ENCODE measurements at regions not wholly inside any gene's neighbourhood (a gene's known extent, or its start where the extent isn't known, plus 50 kb on each side); places are given as distances from the start of the nearest gene placed in this dataset.

DNA sequence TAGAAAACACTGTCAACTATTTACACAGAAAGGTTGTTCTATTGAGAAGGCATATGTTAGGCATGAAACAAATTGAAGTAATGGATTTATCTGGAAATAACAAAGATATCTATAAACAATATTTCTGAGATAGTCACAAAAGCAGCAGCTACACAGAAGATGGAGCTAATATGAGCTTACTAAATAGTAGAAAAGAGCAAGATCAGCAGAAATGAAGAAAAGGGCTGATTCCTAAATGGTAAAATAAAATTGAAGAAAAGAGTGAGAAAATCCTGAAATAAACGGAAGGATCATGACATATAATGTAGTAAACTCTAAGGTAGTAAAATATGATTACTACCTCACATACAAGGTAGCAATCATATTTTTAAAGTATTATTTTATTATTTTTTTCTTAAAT lies 1263.9 kb downstream of the FSCB start:
- Histone ChIP-seq H3K79me2 (ENCODE audit: insufficient read depth, low read length) (no peaks in the 10 kb centered on the region), H3K4me1 (ENCODE audit: insufficient read depth, low read length) (no peaks in the 10 kb centered on the region), H3K4me2 (ENCODE audit: low read depth, low read length) (no peak overlapping the region), H3K9me3 (ENCODE audit: low read length) (peaks cover 95% of the 10 kb centered on the region), H4K20me1 (ENCODE audit: insufficient read depth, low read length) (no peaks in the 10 kb centered on the region), H3K27ac (ENCODE audit: extremely low read length, insufficient read depth, low read length) (no peak overlapping the region), H3K36me3 (replicated peaks in 1 of 2; ENCODE audit: control insufficient read depth in 1 of 2, insufficient read depth in 2 of 2, low read length in 2 of 2) (no peaks in the 10 kb centered on the region), H3K4me3 (replicated peaks in 1 of 3; ENCODE audit: insufficient read depth in 1 of 3, low read depth in 2 of 3, low read length in 3 of 3) (no peak overlapping the region), H2AFZ (ENCODE audit: low read length) (no peak overlapping the region), H3K27me3 (ENCODE audit: control insufficient read depth in 1 of 2, insufficient read depth in 2 of 2, low read length in 2 of 2) (no peaks in the 10 kb centered on the region), H3K9ac (ENCODE audit: insufficient read depth, low read depth, low read length) (no peak overlapping the region)
- no TSS peak for BruUV-seq (replicated peaks)
- DNase-seq (ENCODE audit: low spot score) (no peak), ATAC-seq (no peak), FAIRE-seq (no peak)
- WGBS (ENCODE audit: low lambda C conversion rate), result 0% methylated on average over 1 of the region's 1 CpG
- TF ChIP-seq, protein P1, sequence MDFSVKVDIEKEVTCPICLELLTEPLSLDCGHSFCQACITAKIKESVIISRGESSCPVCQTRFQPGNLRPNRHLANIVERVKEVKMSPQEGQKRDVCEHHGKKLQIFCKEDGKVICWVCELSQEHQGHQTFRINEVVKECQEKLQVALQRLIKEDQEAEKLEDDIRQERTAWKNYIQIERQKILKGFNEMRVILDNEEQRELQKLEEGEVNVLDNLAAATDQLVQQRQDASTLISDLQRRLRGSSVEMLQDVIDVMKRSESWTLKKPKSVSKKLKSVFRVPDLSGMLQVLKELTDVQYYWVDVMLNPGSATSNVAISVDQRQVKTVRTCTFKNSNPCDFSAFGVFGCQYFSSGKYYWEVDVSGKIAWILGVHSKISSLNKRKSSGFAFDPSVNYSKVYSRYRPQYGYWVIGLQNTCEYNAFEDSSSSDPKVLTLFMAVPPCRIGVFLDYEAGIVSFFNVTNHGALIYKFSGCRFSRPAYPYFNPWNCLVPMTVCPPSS (IDR thresholded peaks at IDR 0.05), result no peak
- TF ChIP-seq MAFK (conservative IDR thresholded peaks at IDR 0.05 in 1 of 2, IDR thresholded peaks at IDR 0.05 in 1 of 2; ENCODE audit: low read length in 2 of 2) (peak; percentile 98 to 99), KLF9 (CRISPR knock-in tag; IDR thresholded peaks at IDR 0.05; ENCODE audit: low read depth) (no peak), MAFF (IDR thresholded peaks at IDR 0.05; ENCODE audit: low read depth, low read length) (peak; percentile 99)
- ChIA-PET POLR2A (no interaction called here), CTCF (ENCODE audit: low intra/inter-chr PET ratio, low total read pairs) (no interaction called here)
- in situ Hi-C loops (cut with HindIII; ENCODE audit: extremely low pct_ligation_motif_present, low pct_unique_long_range_greater_than_20kb), result no loop called here
- intact Hi-C loops (cut with micrococcal nuclease; ENCODE audit: unreplicated experiment), result no loop called here

DNA sequence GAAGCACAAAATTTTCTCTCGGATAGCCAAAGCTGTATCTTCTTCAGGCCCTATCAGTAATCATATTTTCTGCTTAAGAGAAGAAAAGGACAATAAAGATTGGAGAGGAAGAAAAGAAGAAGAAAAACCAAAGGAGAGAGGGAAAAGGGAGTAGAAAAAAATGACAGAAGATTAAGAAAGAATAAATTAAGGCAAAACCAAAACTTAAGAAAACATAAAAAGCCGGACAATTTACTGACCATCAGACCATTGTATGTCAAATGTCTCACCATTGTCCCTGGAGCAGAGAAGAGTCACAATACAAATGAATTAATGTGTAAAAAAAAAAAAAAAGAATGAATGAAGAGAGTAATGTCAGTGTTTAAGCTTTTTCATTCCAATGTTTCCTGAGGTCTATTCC lies 1274.8 kb downstream of the FSCB start:
- H3K36me3 ChIP-seq (replicated peaks in 1 of 2; ENCODE audit: control insufficient read depth in 1 of 2, insufficient read depth in 2 of 2, low read length in 2 of 2), result no peaks in the 10 kb centered on the region
- intact Hi-C loops (cut with micrococcal nuclease; ENCODE audit: unreplicated experiment) (no loop called here), in situ Hi-C loops (cut with HindIII; ENCODE audit: extremely low pct_ligation_motif_present, low pct_unique_long_range_greater_than_20kb) (no loop called here)
- H3K27ac ChIP-seq (ENCODE audit: extremely low read length, insufficient read depth, low read length), result no peak overlapping the region
- H3K27me3 ChIP-seq (ENCODE audit: control insufficient read depth in 1 of 2, insufficient read depth in 2 of 2, low read length in 2 of 2), result no peaks in the 10 kb centered on the region
- no peaks in the 10 kb centered on the region for H3K79me2 ChIP-seq (ENCODE audit: insufficient read depth, low read length)
- H3K9ac ChIP-seq (ENCODE audit: insufficient read depth, low read depth, low read length), result no peak overlapping the region
- H3K4me1 ChIP-seq (ENCODE audit: insufficient read depth, low read length), result no peaks in the 10 kb centered on the region
- FAIRE-seq (no peak), DNase-seq (ENCODE audit: low spot score) (no peak), ATAC-seq (no peak)
- ChIA-PET CTCF (ENCODE audit: low intra/inter-chr PET ratio, low total read pairs) (no interaction called here), POLR2A (no interaction called here)
- H3K4me3 ChIP-seq (replicated peaks in 1 of 3; ENCODE audit: insufficient read depth in 1 of 3, low read depth in 2 of 3, low read length in 3 of 3), result no peak overlapping the region
- H3K9me3 ChIP-seq (ENCODE audit: low read length), result peaks cover 84% of the 10 kb centered on the region
- BruUV-seq (replicated peaks), result no TSS peak
- 4% methylated on average over 2 of the region's 2 CpGs for WGBS (ENCODE audit: low lambda C conversion rate)
- no peaks in the 10 kb centered on the region for H4K20me1 ChIP-seq (ENCODE audit: insufficient read depth, low read length)
- no peak overlapping the region for H3K4me2 ChIP-seq (ENCODE audit: low read depth, low read length)
- H2AFZ ChIP-seq (ENCODE audit: low read length), result no peak overlapping the region
- TF ChIP-seq, protein P2, sequence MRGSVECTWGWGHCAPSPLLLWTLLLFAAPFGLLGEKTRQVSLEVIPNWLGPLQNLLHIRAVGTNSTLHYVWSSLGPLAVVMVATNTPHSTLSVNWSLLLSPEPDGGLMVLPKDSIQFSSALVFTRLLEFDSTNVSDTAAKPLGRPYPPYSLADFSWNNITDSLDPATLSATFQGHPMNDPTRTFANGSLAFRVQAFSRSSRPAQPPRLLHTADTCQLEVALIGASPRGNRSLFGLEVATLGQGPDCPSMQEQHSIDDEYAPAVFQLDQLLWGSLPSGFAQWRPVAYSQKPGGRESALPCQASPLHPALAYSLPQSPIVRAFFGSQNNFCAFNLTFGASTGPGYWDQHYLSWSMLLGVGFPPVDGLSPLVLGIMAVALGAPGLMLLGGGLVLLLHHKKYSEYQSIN (CRISPR knock-in tag; IDR thresholded peaks at IDR 0.05; ENCODE audit: borderline replicate concordance), result no peak
- TF ChIP-seq SRSF4 (IDR thresholded peaks at IDR 0.05; ENCODE audit: low read depth, low read length, poor library complexity, severe bottlenecking), result no peak
- TF ChIP-seq ZNF207 (IDR thresholded peaks at IDR 0.05; ENCODE audit: borderline replicate concordance), result no peak
- TF ChIP-seq, protein P1 (IDR thresholded peaks at IDR 0.05), result 0 out of 2 replicates have a peak, but pooled peaks have one; percentile 50
- TF ChIP-seq, protein P3, sequence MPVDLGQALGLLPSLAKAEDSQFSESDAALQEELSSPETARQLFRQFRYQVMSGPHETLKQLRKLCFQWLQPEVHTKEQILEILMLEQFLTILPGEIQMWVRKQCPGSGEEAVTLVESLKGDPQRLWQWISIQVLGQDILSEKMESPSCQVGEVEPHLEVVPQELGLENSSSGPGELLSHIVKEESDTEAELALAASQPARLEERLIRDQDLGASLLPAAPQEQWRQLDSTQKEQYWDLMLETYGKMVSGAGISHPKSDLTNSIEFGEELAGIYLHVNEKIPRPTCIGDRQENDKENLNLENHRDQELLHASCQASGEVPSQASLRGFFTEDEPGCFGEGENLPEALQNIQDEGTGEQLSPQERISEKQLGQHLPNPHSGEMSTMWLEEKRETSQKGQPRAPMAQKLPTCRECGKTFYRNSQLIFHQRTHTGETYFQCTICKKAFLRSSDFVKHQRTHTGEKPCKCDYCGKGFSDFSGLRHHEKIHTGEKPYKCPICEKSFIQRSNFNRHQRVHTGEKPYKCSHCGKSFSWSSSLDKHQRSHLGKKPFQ (CRISPR knock-in tag; IDR thresholded peaks at IDR 0.05; ENCODE audit: insufficient replicate concordance), result no peak
- 0 out of 2 replicates have a peak, but pooled peaks have one; percentile 54 for TF ChIP-seq NBN (conservative IDR thresholded peaks at IDR 0.05)
